ENCODE measurements at regions not wholly inside any gene's neighbourhood (a gene's known extent, or its start where the extent isn't known, plus 50 kb on each side); places are given as distances from the start of the nearest gene placed in this dataset.

DNA sequence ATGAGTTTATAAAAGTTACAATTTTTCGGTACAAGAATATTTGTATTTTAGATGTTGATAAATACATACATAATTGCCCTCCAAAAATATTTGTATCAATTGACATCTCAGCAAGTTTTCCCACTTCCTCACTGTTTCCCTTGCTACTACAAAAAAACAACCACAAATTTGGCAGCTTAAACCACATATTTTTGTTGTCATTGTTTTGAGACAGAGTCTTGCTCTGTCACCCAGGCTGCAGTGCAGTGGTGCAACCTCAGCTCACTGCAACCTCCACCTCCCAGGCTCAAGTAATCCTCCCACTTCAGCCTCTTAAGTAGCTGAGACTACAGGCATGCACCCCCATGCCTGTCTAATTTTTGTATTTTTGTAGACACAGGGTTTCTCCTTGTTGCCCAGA, 162.8 kb upstream of the RARB start:
- no peak for DNase-seq

DNA sequence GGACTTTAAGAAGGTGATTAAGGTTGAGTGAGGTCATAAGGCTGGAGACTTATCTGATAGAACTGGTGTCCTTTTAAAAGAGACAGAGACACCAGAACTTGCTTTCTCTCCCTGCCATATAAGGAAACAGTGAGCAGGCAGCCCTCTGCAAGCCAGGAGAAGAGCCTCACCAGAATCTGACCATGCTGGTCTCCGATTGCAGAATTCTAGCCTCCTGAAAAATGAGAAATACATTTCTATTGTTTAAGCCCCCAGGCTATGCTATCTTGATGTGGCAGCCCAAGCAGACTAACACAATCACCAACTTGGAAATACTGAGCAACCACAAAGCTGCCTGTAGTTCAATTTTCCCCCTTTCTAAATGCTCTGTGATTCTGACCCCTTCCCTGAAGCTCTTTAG, 161.4 kb upstream of the RARB start:
- DNase-seq: no peak

DNA sequence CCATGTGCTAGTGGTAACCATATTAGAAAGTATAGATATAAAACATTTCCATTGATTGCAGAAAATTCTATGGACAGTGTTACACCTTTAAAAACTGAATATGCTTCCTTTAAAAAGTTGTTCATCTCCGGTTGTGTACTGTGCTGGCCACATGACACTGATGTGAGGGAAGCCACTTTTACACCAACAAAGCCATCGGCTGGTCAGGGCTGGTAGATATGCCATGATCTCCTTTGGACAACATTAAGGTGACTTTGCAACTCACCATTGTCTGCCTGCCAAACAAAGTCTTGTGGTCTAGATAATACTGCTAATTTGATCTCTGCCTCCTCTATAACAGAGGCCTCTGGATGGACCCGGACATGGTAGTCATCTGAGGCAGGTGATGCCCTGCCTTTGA, 156.0 kb upstream of the RARB start:
- no peak for DNase-seq

DNA sequence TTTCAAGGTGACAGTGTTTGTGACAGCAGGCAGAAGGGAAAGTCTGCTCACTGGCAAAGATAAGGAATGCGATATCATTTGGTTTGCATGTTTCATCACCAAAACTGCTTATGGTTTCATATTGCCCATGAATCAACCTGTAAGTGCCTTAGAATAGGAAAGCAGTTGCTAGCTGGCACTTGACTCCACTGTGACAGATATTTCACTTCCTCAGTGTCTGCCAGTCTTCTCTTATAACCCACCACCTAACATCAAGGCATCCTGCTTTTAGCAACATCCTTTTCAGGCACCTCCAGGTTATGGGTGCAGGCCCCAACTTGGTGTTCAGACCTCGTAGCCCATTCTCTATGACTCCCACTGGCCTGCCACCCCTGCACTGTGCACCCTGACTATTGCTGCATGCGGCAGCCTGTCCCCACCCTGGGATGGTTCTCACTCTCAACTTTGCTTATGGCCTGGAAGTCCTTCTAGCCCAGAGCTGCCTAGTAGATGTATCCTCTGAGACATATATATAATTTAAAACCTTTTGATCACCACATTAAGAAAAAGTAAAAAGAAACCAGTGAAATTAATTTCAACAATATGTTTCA, 154.4 kb upstream of the RARB start:
- no peak for DNase-seq

DNA sequence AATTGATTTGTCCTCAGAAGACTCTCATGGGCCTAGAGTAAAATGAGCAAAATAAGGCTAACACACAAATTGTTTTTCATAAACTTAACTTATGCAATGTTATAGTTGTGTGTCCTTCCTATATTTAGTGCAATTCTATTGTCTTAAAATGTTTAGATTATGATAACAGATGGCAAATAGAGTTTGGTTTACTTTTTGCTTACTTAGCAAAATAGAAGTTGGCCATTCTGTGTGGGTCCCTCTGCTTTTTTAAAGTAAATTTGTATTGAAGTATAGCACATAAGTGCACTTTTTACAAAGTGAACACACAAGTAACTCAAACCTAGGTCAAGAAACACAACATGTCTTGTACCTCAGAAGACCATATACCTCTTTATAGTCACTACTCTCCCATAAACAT, 150.6 kb upstream of the RARB start:
- DNase-seq: no peak

DNA sequence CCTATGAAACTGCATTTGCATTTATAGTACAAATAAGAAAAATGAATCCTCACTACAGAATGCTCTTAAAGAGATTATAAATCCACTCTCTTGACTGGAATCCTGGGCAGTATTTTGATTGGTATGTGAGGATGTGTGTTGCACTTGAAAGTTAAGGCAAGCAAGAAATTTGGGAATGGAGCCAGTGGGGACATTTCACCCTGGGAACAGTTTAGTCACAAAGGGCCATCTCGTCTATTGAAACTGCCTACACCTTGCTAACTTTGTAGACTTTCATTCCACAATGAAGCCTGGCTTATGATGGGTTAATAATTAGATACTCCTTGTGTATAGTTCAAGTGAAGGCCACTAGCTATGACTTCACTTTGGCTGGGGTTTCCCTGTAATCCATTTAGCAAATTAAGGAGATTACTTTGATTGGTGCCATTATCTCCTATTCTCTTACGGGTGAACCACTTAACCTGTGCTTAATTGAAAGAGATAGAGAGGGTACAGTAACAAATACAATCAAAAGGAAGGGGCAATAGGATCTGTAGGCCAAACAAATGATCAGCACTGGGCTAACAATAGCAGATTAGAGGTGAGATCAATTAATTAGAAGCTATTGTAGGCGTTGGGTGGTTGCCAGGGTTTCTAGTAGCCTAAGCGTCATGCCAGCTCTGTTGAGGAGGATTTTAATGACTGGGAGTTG, 146.9 kb upstream of the RARB start:
- no peak for DNase-seq

DNA sequence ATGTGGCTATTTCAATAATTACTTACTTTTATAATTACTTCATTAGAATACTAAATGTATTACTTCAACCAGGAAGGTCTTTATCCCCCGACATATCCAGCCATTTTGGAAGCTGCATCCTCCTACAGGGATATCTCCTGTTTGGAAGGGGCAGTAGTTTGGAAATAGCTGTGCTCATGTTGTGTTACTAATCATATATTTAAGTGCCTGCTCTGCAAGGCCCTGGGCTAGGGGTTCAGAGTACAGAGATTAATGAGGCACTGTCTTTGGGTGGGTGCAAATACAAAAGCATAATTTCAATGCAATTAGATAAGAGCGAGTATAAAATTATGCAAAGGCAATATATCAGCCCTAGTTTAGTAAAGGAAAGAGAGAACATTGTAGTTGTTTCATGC, 146.3 kb upstream of the RARB start:
- DNase-seq: no peak

DNA sequence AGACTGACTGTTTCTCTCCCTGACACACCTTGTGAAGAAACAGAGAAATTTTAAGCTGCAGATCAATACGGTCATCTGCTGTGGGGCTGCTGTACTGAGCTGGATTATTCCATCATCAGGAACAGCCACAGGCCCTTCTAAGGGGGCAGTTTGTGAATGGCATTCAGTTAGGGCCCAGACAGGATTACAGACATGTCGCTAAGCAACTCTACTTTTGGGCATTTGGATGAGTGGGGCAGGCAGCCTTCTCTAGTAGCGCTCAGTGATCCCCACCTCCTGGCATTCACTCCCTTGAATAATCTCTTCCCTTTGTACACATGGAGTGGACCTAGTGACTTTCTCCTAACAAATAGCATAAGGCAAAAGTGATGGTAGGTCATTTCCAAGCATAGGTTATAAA, 144.4 kb upstream of the RARB start:
- no peak for DNase-seq

DNA sequence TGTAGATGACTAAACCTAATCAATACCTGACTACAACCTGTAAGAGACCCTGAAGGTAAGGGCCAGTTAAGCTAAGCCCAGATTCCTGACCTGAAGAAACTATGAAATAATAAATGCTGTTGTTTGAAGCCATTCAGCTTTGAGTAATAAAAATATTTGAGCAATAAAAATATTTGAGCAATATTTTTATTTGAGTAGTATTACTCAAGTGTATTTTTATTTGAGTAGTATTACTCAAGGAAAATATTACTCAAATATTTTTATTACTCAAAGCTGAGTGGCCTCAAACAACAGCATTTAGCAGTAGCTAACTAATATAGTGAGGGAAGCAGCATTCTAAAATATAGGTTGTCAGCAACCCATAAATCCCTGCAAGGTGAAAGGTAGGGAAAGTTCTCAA, 143.8 kb upstream of the RARB start:
- no peak for DNase-seq

DNA sequence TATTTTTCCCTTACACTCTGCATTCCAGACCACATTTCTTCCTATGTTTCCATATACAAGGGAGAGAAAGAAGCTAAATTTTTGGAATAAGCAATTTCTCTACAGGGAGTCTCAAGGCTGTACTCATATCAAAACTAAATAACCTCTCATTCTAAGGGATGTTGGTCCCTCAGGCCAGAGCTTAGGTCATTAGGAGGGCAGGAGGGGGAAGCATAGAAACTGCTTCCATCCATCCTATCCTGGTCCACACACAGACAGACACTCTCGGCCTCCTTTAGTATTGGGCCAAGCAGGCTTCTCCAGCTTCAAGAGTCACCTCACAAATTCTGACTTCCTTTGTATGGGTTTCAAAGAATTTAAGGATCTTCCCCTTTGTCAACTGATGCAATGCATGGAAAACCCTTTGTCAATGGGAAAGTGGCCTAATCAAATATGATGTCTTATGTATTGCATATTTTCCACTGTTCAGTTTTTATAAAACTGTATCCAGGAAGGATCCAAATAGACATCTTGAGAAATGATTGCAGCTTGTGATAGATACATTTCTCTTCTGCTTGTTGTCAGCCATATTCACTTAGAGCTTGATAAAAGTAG, 140.7 kb upstream of the RARB start:
- no peak for DNase-seq

DNA sequence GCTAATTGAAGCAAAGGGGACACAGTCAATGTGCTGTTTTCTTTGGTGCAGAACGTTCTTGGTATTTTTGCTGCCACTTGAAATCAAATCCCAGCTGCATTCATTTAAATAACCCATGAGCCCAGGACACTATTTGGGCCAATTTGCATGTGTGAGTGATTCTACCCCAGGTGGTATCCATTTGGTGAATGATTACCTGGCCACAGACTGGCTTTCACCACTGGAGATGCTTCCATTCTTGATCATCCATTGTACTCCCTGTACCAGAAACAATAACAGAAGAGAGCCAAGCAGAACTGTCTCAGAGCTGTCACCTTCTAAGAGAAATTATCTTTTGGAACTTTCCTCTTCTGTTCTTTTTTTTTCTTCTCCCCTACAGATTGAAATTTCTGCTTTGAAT, 139.7 kb upstream of the RARB start:
- DNase-seq: no peak

DNA sequence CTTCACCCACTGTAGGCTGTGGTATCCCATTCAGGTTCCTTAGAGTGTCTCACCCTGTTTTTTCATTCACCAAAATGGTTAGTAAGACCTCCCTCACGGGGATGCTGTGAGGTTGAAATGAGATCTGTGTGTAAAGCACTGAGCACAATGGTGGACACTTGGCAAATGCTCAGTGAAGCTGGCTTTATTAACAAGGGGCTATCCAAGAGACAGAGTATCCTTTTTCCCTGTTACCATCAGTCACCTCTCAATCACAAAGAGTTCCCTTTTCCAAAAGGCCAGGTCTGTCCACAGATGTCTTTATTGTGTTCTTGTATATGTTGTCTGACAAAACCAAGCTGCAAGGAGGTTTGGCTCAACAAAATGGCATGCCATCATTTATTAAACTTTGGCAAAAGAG, 138.9 kb upstream of the RARB start:
- DNase-seq: no peak

DNA sequence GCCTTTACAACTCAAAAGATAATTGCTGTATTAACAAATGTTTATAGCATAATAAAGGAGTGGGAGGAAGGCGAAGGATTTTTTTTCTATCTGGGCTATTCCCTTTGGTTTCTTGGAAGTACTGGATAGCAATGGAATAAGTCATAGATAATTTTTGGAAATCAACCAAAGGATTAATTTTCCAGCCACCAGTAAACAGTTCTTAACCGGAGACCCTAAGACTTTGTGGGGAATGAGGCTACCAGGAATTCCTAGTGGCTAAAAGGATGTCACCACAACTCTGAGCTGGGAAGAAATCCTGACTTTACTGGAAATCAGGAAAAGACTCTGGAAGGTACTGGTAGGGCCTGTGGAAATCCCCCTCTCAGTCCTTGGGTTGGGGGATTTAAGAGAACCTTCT, 138.4 kb upstream of the RARB start:
- no peak for DNase-seq

DNA sequence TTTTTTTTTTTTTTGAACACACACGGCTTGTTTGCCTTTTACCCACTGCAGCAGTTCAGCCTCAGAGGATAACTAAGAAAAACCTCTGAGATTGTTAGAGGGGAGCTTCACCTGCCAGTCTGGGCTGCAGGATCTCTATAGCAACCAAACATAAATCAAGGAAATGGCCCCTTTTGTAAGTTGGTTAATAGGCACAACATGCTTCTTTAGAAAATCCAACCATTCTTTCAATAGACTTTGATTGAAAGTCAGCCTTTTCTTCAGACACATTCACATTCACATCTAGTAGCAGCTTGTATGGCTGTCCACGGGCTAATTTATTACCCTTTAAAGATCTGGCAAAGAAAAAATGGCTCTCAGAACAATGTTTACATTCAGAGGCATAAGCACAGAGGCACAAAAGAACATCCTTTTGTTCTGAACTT, 136.6 kb upstream of the RARB start:
- no peak for DNase-seq

DNA sequence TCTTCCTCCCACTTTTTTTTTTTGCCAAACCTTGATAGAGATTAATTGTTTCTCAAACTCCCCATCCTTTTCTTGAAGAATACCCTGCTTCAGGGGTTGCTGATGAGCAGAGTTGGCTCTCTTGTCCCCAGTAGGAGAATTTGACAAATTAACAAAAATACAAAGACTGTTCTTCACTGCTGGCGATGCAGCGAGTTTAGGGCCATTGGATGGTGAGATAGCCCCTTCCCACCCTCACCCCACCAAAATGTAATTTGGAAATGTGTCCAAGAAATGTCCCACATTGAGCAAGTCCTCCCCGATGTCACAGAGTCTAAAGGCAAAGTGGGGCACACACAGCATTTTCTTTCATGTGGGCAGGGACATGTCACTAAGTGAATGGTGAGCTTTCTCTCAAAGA, 136.0 kb upstream of the RARB start:
- DNase-seq: no peak

DNA sequence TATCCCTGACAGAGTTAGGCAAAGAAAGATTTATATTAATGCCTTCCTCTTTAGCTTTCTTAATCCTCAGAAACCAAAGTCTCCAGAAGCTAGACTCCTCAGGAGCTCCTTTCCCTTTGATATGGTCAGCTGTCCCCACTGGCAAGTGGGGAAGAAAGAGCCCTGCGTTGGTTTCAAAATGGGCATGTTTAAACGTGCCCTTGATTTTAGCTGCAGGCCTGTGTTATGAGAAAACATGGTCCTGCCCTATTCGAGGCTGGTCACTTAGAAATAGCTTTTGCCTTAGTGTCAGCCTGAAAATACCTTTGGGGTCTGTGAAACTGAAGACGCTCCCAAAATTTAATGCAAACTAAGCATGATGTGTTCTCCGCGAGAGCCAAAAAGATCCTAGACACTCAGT, 135.5 kb upstream of the RARB start:
- no peak for DNase-seq

DNA sequence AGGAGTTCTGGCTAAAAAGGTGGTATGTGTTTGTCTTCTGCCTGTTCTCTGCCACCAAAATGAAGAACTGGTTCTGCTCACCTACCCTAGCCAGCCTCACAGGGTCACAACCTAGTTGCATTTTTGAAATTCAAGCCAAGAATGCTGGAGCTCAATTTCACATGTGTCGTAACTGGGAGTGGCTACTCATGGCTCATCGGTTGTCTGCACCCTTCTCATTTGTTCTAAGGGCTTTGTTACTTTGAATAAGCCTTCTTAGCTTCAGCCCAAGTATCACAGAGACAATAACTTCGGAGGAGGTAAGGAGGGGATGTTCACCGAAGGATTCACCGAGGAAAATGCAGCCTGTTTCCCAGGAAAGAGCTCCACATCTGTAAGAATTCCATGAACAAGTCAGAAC, 134.3 kb upstream of the RARB start:
- DNase-seq: no peak

DNA sequence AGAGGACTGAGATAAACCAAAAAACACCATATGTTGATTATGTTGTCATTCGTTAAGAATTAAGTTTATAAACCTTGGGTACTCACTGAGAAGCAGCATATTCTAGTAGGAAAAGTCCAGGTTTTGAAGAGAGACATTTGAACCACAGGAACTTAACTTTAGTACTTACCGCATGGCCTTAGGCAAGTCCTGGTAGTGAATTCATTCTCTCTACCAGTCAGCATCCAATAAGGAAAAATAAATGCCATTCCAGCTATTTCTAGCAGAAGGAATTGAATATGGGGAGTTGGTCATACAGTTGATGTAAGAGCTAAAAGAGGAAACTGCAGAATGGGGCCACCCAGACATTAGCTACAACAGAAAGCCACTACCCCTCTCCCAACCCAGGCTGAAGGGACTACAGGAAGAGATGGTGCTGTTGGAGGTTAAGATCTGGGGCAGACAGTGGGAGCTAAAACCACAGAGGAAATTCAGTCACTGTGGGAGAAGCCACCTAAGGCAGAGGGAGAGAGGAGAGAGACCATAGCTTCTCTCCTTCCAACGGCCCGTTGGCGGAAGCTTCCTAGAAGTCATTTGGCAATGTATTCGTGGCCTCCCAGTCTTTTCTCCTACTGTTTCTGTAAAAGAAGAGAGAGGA, 133.8 kb upstream of the RARB start:
- DNase-seq: no peak

DNA sequence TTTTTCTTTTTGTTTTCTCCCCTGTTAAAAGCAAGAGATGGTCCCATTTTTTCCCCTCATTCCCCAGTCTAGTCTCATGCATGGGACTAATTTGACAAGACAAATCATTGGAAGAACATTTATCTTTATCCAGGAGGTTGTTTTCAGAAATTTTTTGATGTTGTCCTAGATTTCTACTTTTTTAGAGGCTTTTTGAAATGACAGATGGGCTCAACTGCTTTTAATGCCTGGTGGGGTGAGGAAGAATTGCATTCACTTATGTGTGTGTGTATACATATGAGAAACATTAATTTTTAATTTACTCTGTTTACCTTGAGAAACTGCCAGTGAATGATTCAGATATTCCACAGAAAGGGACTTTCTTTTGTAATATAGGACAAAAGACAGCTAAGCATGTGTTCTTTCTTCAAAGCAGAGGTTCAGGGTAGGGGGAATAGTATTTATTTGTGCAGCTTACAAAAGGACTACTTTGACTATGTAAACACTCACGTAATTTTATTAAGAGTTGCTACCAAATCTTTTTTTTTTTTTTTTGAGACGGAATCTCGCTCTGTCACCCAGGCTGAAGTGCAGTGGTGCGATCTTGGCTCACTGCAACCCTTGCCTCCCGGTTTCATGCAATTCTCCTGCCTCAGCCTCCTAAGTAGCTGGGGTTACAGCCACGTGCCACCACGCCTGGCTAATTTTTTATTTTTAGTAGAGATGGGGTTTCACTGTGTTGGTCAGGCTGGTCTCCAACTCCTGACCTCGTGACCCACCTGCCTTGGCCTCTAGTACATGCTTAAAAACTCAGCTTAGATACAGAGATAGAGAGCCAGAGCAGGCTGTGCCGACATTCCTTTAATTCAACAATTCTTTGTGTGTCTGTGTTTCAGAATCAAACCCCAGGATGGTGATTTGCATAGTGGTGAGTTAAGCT, 130.1 kb upstream of the RARB start:
- DNase-seq: no peak

DNA sequence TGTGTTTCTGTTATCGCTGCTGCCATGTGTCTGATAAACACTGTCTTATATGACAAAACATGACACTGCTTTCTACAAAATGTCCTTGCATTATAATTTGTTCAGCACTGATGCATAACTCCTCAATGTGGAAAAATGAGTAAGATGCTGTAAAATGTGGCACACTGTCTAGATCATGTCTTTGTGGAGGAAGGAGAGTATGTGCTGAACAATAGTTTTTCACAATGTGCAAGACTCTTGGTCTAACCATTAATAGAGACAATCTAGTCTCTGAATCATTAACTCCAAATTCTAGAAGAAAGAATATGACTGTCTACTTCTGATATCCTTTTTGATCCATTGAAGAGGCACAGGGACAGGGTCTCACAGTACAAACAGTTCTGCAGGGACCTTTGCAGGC, 127.9 kb upstream of the RARB start:
- no peak for DNase-seq

DNA sequence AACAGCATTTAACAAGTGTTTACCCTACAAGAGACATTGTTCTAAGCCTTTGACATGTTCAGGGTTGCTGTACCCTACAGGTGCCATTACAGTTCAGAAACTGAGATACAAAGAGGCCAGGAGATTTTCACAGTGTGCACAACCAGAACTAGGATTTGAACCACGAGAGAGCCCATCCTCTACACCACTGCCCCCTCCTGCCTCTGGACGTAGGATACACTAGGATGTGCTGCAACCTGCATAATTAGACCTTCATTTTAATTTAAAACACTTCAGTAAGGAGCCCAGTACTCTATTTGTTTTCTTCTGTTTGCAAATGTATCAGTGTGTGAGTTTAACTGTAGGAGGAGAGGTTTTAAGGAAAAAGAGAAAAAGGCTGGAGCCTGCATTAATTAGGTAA, 123.1 kb upstream of the RARB start:
- DNase-seq: no peak

DNA sequence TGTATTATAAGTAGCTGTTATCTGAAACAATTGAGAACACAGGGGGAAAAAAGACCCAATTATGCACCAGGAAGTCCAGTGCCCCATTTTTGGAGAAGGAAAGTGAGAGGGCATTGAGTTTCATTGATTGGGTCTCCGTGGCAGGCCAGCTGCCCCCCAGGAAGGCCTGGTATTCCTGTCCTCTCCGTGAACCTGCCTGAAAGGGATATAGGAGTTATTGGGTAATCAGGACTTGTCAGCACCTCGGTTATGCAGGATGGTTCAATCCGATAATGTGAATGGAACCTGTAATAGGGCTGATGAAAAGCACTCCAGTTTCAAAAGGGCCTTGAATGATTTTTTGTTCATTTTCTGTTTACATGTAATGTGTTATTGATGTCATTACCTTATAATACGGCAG, 122.0 kb upstream of the RARB start:
- no peak for DNase-seq

DNA sequence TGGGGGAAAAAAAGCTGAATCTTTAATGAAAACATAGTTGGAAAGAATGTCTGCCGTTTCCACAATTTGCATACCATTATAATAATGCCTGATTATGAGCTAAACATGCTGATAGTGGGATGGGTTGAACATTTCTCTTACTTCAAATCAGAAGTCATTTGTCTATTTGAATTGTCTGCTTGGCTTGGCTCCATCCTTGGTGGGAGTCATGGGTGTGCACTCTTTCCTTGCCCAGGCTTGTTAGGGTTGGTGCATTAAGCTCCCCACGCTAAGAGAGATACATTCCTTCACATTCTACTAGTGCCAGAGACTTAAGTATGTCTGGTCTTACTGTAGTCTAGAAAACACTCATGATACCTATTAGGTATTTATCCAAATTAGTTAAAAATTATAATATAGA, 121.4 kb upstream of the RARB start:
- DNase-seq: no peak
